Astrocyte of the cerebellum (primary cell): ENCODE measurements at regions not wholly inside any gene's neighbourhood (a gene's known extent, or its start where the extent isn't known, plus 50 kb on each side); places are given as distances from the start of the nearest gene placed in this dataset.
A peak's percentile ranks its signal among the peaks of the same experiment; 100 is the strongest.

Source experiments
- DNase-seq: peaks from one replicate; pipeline ENCODE4 v3.0.0-alpha.2; 2011; ENCODE audit warnings: low read depth
- H3K4me3 ChIP-seq: 2 replicates; pipeline ENCODE4 v1.5.1; 2011; ENCODE audit warnings: mild to moderate bottlenecking, low read depth, low read length, moderate library complexity
- in situ Hi-C: cut with HindIII; loops from 2 replicates; pipeline ENCODE4 v1.10.0; 2017; ENCODE audit warnings: low sequenced_read_pairs
- TF ChIP-seq, protein P1 (sequence below): IDR thresholded peaks from 2 replicates; pipeline ENCODE4 v1.5.1; 2012; ENCODE audit warnings: low read length, low read depth, moderate library complexity, mild to moderate bottlenecking; ENCODE audit errors: missing control alignments

DNA sequence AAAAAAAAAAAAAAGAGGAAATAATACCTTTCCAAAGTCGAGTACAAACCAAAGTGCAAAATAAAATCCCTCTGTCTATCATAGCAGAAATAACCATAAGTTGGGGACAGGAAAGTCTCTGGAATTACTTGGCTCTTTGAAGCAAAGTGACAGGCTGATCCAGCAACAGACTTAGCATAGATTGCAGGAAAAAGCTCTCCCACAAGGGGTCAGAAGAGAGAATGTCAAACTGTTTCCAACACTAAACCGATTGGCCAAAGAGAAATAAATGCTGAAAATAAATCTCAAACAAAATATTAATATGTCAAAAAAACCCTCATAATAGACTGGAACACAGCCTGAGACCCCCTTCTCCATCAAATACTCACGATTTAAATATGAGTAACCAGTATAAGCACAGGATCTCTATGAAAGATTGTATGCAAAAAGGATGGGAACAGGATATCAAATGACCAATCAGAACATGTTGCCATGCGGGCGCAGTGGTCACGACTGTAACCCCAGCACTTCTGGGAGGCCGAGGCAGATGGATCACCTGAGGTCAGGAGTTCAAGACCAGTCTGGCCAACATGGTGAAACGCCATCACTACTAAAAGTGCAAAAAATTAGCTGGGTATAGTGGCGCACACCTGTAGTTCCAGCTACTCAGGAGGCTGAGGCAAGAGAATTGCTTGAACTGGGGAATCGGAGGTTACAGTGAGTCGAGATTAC, 1000.7 kb upstream of the LRRN3 start:
- TF ChIP-seq, protein P1, sequence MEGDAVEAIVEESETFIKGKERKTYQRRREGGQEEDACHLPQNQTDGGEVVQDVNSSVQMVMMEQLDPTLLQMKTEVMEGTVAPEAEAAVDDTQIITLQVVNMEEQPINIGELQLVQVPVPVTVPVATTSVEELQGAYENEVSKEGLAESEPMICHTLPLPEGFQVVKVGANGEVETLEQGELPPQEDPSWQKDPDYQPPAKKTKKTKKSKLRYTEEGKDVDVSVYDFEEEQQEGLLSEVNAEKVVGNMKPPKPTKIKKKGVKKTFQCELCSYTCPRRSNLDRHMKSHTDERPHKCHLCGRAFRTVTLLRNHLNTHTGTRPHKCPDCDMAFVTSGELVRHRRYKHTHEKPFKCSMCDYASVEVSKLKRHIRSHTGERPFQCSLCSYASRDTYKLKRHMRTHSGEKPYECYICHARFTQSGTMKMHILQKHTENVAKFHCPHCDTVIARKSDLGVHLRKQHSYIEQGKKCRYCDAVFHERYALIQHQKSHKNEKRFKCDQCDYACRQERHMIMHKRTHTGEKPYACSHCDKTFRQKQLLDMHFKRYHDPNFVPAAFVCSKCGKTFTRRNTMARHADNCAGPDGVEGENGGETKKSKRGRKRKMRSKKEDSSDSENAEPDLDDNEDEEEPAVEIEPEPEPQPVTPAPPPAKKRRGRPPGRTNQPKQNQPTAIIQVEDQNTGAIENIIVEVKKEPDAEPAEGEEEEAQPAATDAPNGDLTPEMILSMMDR, result peak; percentile 56
- in situ Hi-C loops, result no loop called here
- no peak overlapping the region for H3K4me3 ChIP-seq
- peak; percentile 12 for DNase-seq

- TF ChIP-seq, protein P1, result no peak
- no peak for DNase-seq
- H3K4me3 ChIP-seq, result no peak overlapping the region
- in situ Hi-C loops, result no loop called here
Observed at GRCh38 chr7:110095372-110096052, 995.4 kb upstream of the LRRN3 start.

- TF ChIP-seq, protein P1, result no peak
- in situ Hi-C loops, result no loop called here
- H3K4me3 ChIP-seq, result no peak overlapping the region
- no peak for DNase-seq
Observed at GRCh38 chr7:110104243-110104642, 986.7 kb upstream of the LRRN3 start.

DNA sequence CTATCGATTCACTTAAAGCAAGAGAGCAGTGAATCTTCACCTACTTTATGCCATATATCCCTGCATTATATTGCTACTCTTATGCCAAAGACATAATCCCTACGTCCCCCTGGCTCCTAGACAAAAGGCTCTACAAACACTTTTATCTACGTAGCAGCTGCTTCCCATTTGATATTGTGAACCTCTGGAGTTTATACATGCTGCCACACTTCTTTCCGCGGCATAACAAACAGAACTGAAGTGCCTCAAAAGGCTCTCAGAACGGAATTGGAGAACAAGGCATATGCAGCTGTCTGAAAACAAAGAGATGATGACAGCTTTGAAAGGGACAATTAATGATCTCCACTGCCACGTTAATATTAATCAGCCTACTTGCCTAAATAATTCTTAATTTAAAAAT, 985.6 kb upstream of the LRRN3 start:
- DNase-seq, result no peak
- H3K4me3 ChIP-seq, result no peak overlapping the region
- TF ChIP-seq, protein P1, result no peak
- in situ Hi-C loops, result no loop called here

DNA sequence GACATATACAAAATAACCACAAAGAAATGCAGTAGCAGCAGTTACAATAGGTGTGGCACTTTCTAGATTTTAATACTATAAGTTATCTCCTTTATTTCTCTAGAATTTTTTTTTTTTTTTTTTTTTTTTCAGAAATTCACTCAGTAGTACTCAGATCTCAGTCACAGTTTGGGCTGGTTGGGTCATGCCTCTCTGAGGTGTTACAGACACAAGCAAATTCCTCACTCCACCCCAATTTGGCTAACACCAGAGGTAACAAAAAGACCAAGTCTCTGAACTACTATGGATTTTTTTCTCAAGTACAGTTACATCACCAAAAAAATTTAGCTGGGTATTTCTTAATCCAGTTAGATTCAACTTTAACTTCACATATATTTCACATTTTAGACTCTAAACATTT, 985.1 kb upstream of the LRRN3 start:
- in situ Hi-C loops, result no loop called here
- DNase-seq, result no peak
- H3K4me3 ChIP-seq, result no peak overlapping the region
- TF ChIP-seq, protein P1, result no peak

DNA sequence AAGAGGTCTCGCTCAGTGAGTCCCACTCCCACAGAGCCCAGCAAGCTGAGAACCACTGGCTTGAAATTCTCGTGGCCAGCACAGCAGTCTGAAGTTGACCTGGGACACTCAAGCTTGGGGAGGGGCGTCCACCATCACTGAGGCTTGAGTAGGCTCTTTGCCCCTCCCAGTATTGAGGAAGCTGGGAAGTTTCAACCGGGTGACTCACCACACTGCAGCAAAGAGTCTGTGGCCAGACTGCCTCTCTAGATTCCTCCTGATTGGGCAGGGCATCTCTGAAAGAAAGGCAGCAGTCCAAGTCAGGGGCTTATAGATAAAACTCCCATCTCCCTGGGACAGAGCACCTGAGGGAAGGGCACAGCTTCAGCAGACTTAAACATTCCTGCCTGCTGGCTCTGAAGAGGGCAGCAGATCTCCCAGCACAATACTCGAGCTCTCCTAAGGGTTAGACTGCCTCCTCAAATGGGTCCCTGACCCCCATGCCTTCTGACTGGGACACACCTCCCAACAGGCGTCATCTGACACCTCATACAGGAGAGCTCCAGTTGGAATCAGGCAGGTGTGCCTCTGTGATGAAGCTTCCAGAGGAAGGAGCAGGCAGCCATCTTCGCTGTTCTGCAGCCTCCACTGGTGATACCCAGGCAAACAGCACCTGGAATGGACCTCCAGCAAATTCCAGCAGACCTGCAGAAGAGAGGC, 970.9 kb upstream of the LRRN3 start:
- TF ChIP-seq, protein P1, result no peak
- in situ Hi-C loops, result no loop called here
- no peak overlapping the region for H3K4me3 ChIP-seq
- no peak for DNase-seq
